ENCODE measurements at regions not wholly inside any gene's neighbourhood (a gene's known extent, or its start where the extent isn't known, plus 50 kb on each side); places are given as distances from the start of the nearest gene placed in this dataset.

DNA sequence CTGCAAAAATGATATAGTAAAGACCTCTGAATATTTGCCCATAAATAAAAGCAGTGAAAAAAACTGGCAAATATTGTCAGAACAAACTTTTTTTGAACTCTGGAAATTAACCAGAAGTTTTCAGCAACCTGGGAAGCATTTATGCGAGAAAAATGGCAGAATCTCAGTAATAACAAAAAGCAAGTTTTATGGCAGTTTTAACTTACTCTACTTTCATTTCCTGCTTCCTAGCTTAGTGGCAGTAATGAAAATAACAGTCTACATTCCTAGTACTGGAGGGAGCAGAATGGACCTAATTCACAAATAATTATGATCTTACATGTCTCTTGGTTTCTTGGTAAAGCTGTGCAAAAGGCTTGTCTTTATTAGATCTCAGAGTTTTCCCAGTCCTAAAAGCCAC lies 460.1 kb downstream of the NAF1 start:
- TF ChIP-seq TCF7L2 (IDR thresholded peaks at IDR 0.05; ENCODE audit: low read depth, low read length), result no peak
- TF ChIP-seq POLR2AphosphoS5 (IDR thresholded peaks at IDR 0.05; ENCODE audit: low read depth, low read length), result no peak
- TF ChIP-seq, protein P1, sequence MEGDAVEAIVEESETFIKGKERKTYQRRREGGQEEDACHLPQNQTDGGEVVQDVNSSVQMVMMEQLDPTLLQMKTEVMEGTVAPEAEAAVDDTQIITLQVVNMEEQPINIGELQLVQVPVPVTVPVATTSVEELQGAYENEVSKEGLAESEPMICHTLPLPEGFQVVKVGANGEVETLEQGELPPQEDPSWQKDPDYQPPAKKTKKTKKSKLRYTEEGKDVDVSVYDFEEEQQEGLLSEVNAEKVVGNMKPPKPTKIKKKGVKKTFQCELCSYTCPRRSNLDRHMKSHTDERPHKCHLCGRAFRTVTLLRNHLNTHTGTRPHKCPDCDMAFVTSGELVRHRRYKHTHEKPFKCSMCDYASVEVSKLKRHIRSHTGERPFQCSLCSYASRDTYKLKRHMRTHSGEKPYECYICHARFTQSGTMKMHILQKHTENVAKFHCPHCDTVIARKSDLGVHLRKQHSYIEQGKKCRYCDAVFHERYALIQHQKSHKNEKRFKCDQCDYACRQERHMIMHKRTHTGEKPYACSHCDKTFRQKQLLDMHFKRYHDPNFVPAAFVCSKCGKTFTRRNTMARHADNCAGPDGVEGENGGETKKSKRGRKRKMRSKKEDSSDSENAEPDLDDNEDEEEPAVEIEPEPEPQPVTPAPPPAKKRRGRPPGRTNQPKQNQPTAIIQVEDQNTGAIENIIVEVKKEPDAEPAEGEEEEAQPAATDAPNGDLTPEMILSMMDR (IDR thresholded peaks at IDR 0.05), result no peak
- TF ChIP-seq SIN3A (IDR thresholded peaks at IDR 0.05; ENCODE audit: borderline replicate concordance, insufficient read depth, low read depth, low read length), result no peak

All from Panc1 (cell line).